ENCODE measurements at regions not wholly inside any gene's neighbourhood (a gene's known extent, or its start where the extent isn't known, plus 50 kb on each side); places are given as distances from the start of the nearest gene placed in this dataset.

- TF ChIP-seq GATA3 (IDR thresholded peaks at IDR 0.05; ENCODE audit: low read depth, low read length) (no peak), GATA2 (IDR thresholded peaks at IDR 0.05; ENCODE audit: low read depth, low read length) (no peak)
These were observed 408.0 kb downstream of the MATN1 start for GRCh38 chr1:30315185-30315960.

GRCh38 chr1:30314591-30314990 is 408.8 kb downstream of the MATN1 start:
- TF ChIP-seq GATA2 (IDR thresholded peaks at IDR 0.05; ENCODE audit: low read depth, low read length) (no peak), GATA3 (IDR thresholded peaks at IDR 0.05; ENCODE audit: low read depth, low read length) (no peak)

GRCh38 chr1:30313584-30313983 is 409.8 kb downstream of the MATN1 start:
- no peak for TF ChIP-seq GATA2 (IDR thresholded peaks at IDR 0.05; ENCODE audit: low read depth, low read length)
- TF ChIP-seq GATA3 (IDR thresholded peaks at IDR 0.05; ENCODE audit: low read depth, low read length): no peak

GRCh38 chr1:30313176-30313575 is 410.2 kb downstream of the MATN1 start:
- TF ChIP-seq GATA3 (IDR thresholded peaks at IDR 0.05; ENCODE audit: low read depth, low read length) (no peak), GATA2 (IDR thresholded peaks at IDR 0.05; ENCODE audit: low read depth, low read length) (no peak)

GRCh38 chr1:30312226-30312625 is 411.2 kb downstream of the MATN1 start:
- TF ChIP-seq GATA3 (IDR thresholded peaks at IDR 0.05; ENCODE audit: low read depth, low read length) (no peak), GATA2 (IDR thresholded peaks at IDR 0.05; ENCODE audit: low read depth, low read length) (no peak)

GRCh38 chr1:30311749-30312148 is 411.6 kb downstream of the MATN1 start:
- no peak for TF ChIP-seq GATA3 (IDR thresholded peaks at IDR 0.05; ENCODE audit: low read depth, low read length)
- no peak for TF ChIP-seq GATA2 (IDR thresholded peaks at IDR 0.05; ENCODE audit: low read depth, low read length)

- TF ChIP-seq GATA2 (IDR thresholded peaks at IDR 0.05; ENCODE audit: low read depth, low read length) (no peak), GATA3 (IDR thresholded peaks at IDR 0.05; ENCODE audit: low read depth, low read length) (no peak)
These were observed 412.2 kb downstream of the MATN1 start for GRCh38 chr1:30310966-30311742.

GRCh38 chr1:30307182-30307581 is 416.2 kb downstream of the MATN1 start:
- no peak for TF ChIP-seq GATA2 (IDR thresholded peaks at IDR 0.05; ENCODE audit: low read depth, low read length)
- TF ChIP-seq GATA3 (IDR thresholded peaks at IDR 0.05; ENCODE audit: low read depth, low read length): no peak

- TF ChIP-seq GATA3 (IDR thresholded peaks at IDR 0.05; ENCODE audit: low read depth, low read length) (no peak), GATA2 (IDR thresholded peaks at IDR 0.05; ENCODE audit: low read depth, low read length) (no peak)
These were observed 417.9 kb downstream of the MATN1 start for GRCh38 chr1:30305519-30305918.

- TF ChIP-seq GATA2 (IDR thresholded peaks at IDR 0.05; ENCODE audit: low read depth, low read length): no peak
- no peak for TF ChIP-seq GATA3 (IDR thresholded peaks at IDR 0.05; ENCODE audit: low read depth, low read length)
These were observed 418.3 kb downstream of the MATN1 start for GRCh38 chr1:30305061-30305460.

- TF ChIP-seq GATA2 (IDR thresholded peaks at IDR 0.05; ENCODE audit: low read depth, low read length): no peak
- TF ChIP-seq GATA3 (IDR thresholded peaks at IDR 0.05; ENCODE audit: low read depth, low read length): no peak
These were observed 419.3 kb downstream of the MATN1 start for GRCh38 chr1:30304080-30304479.

GRCh38 chr1:30303387-30303786 is 420.0 kb downstream of the MATN1 start:
- no peak for TF ChIP-seq GATA2 (IDR thresholded peaks at IDR 0.05; ENCODE audit: low read depth, low read length)

- no peak for TF ChIP-seq GATA3 (IDR thresholded peaks at IDR 0.05; ENCODE audit: low read depth, low read length)
- no peak for TF ChIP-seq GATA2 (IDR thresholded peaks at IDR 0.05; ENCODE audit: low read depth, low read length)
These were observed 420.5 kb downstream of the MATN1 start for GRCh38 chr1:30302858-30303257.

- no peak for TF ChIP-seq GATA3 (IDR thresholded peaks at IDR 0.05; ENCODE audit: low read depth, low read length)
- no peak for TF ChIP-seq GATA2 (IDR thresholded peaks at IDR 0.05; ENCODE audit: low read depth, low read length)
These were observed 422.7 kb downstream of the MATN1 start for GRCh38 chr1:30300669-30301068.

- TF ChIP-seq GATA3 (IDR thresholded peaks at IDR 0.05; ENCODE audit: low read depth, low read length) (no peak), GATA2 (IDR thresholded peaks at IDR 0.05; ENCODE audit: low read depth, low read length) (no peak)
These were observed 424.0 kb downstream of the MATN1 start for GRCh38 chr1:30299393-30299792.

Measured in SH-SY5Y (cell line).